Endothelial cell of umbilical vein (primary cell): ENCODE measurements at regions not wholly inside any gene's neighbourhood (a gene's known extent, or its start where the extent isn't known, plus 50 kb on each side); places are given as distances from the start of the nearest gene placed in this dataset.

Experiments used
- BruUV-seq: library from RNA; stranded (reverse); fragments of 400-500 nt; replicated peaks from 2 replicates; lab custom pipeline; 2021; lab: Mats Ljungman, UMichigan
- CTCF ChIA-PET: fragments of 300-600, 350-600 bp; sonication (Branson Sonifier 250); formaldehyde crosslinking; loops from one replicate; lab custom pipeline; 2021; ENCODE audit warnings: antibody characterized with exemption, inconsistent platforms; lab: Charles Lee
- POLR2A ChIA-PET: fragments of 300-600, 350-600 bp; sonication (Branson Sonifier 250); formaldehyde crosslinking; loops from one replicate; lab custom pipeline; 2021; ENCODE audit warnings: antibody characterized with exemption, inconsistent platforms; lab: Charles Lee
- DNase-seq: peaks from one replicate; pipeline ENCODE4 v3.0.0-alpha.2; 2011; ENCODE audit warnings: low read depth, low spot score
- FAIRE-seq: peaks from 2 replicates; lab custom pipeline; 2011; peaks lifted over from hg19 to GRCh38; lab: Jason Lieb, UNC
- H2AFZ ChIP-seq: 2 replicates; pipeline ENCODE4 v1.6.0; 2012; ENCODE audit warnings: low read depth, low read length, control low read depth, inconsistent platforms
- H3K27ac ChIP-seq: 2 replicates; pipeline ENCODE4 v1.5.1; 2011; ENCODE audit warnings: low read depth, mild to moderate bottlenecking, control low read depth, low read length, moderate library complexity; ENCODE audit not compliant: insufficient read depth
- H3K27me3 ChIP-seq, 2 experiments: 2 replicates each; pipeline versions ENCODE4 v1.6.0 to v1.6.1; 2011; ENCODE audit warnings: low read length in 2 of 2, mixed read lengths in 1 of 2; ENCODE audit not compliant: control insufficient read depth in 2 of 2, insufficient read depth in 2 of 2
- H3K36me3 ChIP-seq, 2 experiments: 2 replicates in 1 of 2; 3 replicates in 1 of 2; pipeline ENCODE4 v1.5.1; 2011; ENCODE audit warnings: low read length in 2 of 2, mild to moderate bottlenecking in 1 of 2, moderate library complexity in 1 of 2; ENCODE audit not compliant: control insufficient read depth in 2 of 2, insufficient read depth in 2 of 2; ENCODE audit errors: extremely low read depth in 1 of 2
- H3K4me1 ChIP-seq: 3 replicates; pipeline ENCODE4 v1.5.1; 2011; ENCODE audit warnings: mild to moderate bottlenecking, low read length; ENCODE audit not compliant: control insufficient read depth, insufficient read depth; ENCODE audit errors: extremely low read depth
- H3K4me2 ChIP-seq: 2 replicates; pipeline ENCODE4 v1.6.1; 2011; ENCODE audit warnings: low read length, control low read depth, mixed read lengths; ENCODE audit not compliant: insufficient read depth
- H3K4me3 ChIP-seq, 3 experiments: fragments of 200-600 bp in 1 of 3; sonication (generic), shearing (Covaris generic) in 1 of 3; replicated peaks in 1 of 3; 2 replicates each; pipeline ENCODE4 v1.5.1; 2011 to 2016; ENCODE audit warnings: control low read depth in 3 of 3, low read length in 3 of 3, mild to moderate bottlenecking in 2 of 3, inconsistent platforms in 1 of 3, low read depth in 1 of 3, moderate library complexity in 1 of 3; ENCODE audit not compliant: insufficient read depth in 1 of 3
- H3K79me2 ChIP-seq: 2 replicates; pipeline ENCODE4 v1.6.0; 2012; ENCODE audit warnings: low read length, inconsistent platforms; ENCODE audit not compliant: control insufficient read depth, insufficient read depth
- H3K9ac ChIP-seq: replicated peaks from 2 replicates; pipeline ENCODE3; 2011; ENCODE audit warnings: low read length, control low read depth; ENCODE audit not compliant: insufficient read depth; ENCODE audit errors: extremely low read depth
- H3K9me1 ChIP-seq: replicated peaks from 3 replicates; pipeline ENCODE4 v1.6.0; 2011; ENCODE audit warnings: mild to moderate bottlenecking, low read length; ENCODE audit not compliant: control insufficient read depth, insufficient read depth; ENCODE audit errors: extremely low read depth
- H3K9me3 ChIP-seq: replicated peaks from 2 replicates; pipeline ENCODE4 v1.5.1; 2012; ENCODE audit warnings: low read length, inconsistent platforms; ENCODE audit not compliant: control insufficient read depth, insufficient read depth
- H4K20me1 ChIP-seq: replicated peaks from 2 replicates; pipeline ENCODE3; 2011; ENCODE audit warnings: mild to moderate bottlenecking, low read length; ENCODE audit not compliant: control insufficient read depth, insufficient read depth; ENCODE audit errors: extremely low read depth
- CTCF ChIP-seq, 2 donors: IDR thresholded peaks; 1 replicate in 1 of 2; 2 replicates in 1 of 2; pipeline ENCODE4 v1.5.1; 2011; ENCODE audit warnings: low read length in 2 of 2, mild to moderate bottlenecking in 2 of 2, moderate library complexity in 2 of 2, control low read depth in 1 of 2, inconsistent platforms in 1 of 2, low read depth in 1 of 2; ENCODE audit not compliant: insufficient read depth in 1 of 2; ENCODE audit errors: extremely low read depth in 1 of 2
- EZH2 ChIP-seq: IDR thresholded peaks from 2 replicates; pipeline ENCODE4 v1.6.1; 2012; ENCODE audit warnings: borderline replicate concordance, low read depth, mild to moderate bottlenecking, moderate library complexity, low read length, inconsistent platforms; ENCODE audit not compliant: severe bottlenecking
- FOS ChIP-seq: IDR thresholded peaks from 2 replicates; pipeline ENCODE4 v1.6.1; 2011; ENCODE audit warnings: mild to moderate bottlenecking, low read length, moderate library complexity, borderline replicate concordance; ENCODE audit not compliant: insufficient read depth
- GATA2 ChIP-seq: IDR thresholded peaks from 2 replicates; pipeline ENCODE4 v1.7.0; 2011; ENCODE audit warnings: low read depth, mild to moderate bottlenecking, moderate library complexity, mixed read lengths, low read length; ENCODE audit not compliant: insufficient read length, insufficient read depth
- JUN ChIP-seq: IDR thresholded peaks from 2 replicates; pipeline ENCODE4 v1.6.1; 2011; ENCODE audit warnings: borderline replicate concordance, low read depth; ENCODE audit not compliant: insufficient read length, insufficient read depth
- MAX ChIP-seq: IDR thresholded peaks from 2 replicates; pipeline ENCODE4 v1.6.1; 2011; ENCODE audit not compliant: insufficient read depth, insufficient read length
- MYC ChIP-seq: IDR thresholded peaks from one replicate; pipeline ENCODE4 v1.6.1; 2011; ENCODE audit warnings: mild to moderate bottlenecking, low read depth, low read length
- POLR2A ChIP-seq: IDR thresholded peaks from 2 replicates; pipeline ENCODE4 v1.6.1; 2012; ENCODE audit warnings: low read depth, mild to moderate bottlenecking, control low read depth, low read length
- POLR2AphosphoS5 ChIP-seq: IDR thresholded peaks from 2 replicates; pipeline ENCODE4 v1.6.1; 2012; ENCODE audit warnings: low read depth, mild to moderate bottlenecking, control low read depth, low read length, moderate library complexity; ENCODE audit not compliant: insufficient read depth
- dilution Hi-C: fragments of 300-500 bp; cut with MboI; formaldehyde crosslinking; loops from one replicate; pipeline ENCODE4 v1.15.0; 2019; ENCODE audit warnings: low sequenced_read_pairs; ENCODE audit not compliant: extremely low pct_ligation_motif_present
- intact Hi-C: fragments of 100-400 bp; cut with micrococcal nuclease; formaldehyde crosslinking; loops from one replicate; pipeline ENCODE4 v1.10.0; 2022

- DNase-seq (no peak), FAIRE-seq (no peak)
- no peaks in the 10 kb centered on the region for H3K4me1 ChIP-seq
- no peak overlapping the region for H3K9ac ChIP-seq
- no peaks in the 10 kb centered on the region for H3K9me1 ChIP-seq
- CTCF ChIA-PET = interaction anchor here (0.7 kb wide), 1 partner anchor 12 kb away, joined by 3 read pairs; no protein-coding TSS in a partner anchor
- no peaks in the 10 kb centered on the region for H3K27me3 ChIP-seq
- no TSS peak for BruUV-seq
- intact Hi-C loops (no loop called here), dilution Hi-C loops (no loop called here)
- H4K20me1 ChIP-seq = no peaks in the 10 kb centered on the region
- no peaks in the 10 kb centered on the region for H3K36me3 ChIP-seq
- no peak overlapping the region for H2AFZ ChIP-seq
- no peak overlapping the region for H3K4me3 ChIP-seq
- no peak overlapping the region for H3K4me2 ChIP-seq
- no peak overlapping the region for H3K27ac ChIP-seq
- no peaks in the 10 kb centered on the region for H3K79me2 ChIP-seq
- POLR2A ChIA-PET = no interaction called here
- H3K9me3 ChIP-seq = no peaks in the 10 kb centered on the region
- TF ChIP-seq MAX (no peak), POLR2A (no peak), GATA2 (no peak), FOS (no peak), MYC (no peak), CTCF (IDR thresholded peaks at IDR 0.05; ENCODE audit: extremely low read depth in 1 of 2, insufficient read depth in 1 of 2, low read depth in 1 of 2, low read length in 2 of 2) (no peak), JUN (no peak), POLR2AphosphoS5 (no peak), EZH2 (no peak)
Observed at GRCh38 chr14:49425921-49426320, 160.3 kb downstream of the RPS29 start.
